NCI-H2227 (cell line): ENCODE measurements at regions not wholly inside any gene's neighbourhood (a gene's known extent, or its start where the extent isn't known, plus 50 kb on each side); places are given as distances from the start of the nearest gene placed in this dataset.

ENCODE experiments used
- DNase-seq: peaks from one replicate; lab custom pipeline; 2025; ENCODE audit not compliant: unreplicated experiment; lab: John Stamatoyannopoulos, UW

DNA sequence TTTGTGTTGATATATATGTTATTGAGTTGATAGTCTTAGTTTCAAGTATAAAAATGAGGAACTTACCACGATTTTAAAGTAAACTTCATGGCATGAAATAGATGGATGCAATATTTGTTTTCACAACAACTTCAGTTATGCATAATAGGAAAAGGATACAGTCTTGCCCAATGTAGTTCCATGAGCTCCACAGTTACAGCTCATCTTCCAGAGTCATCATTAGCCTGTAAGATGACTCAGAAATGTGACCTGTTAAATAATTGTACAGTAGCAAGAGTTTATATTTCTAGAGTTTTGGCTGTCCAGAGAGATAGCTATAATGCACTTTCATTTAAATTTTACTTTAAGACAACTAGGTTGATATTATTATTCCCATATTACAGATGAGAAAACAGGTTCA, 80.9 kb upstream of the ARHGAP28 start:
- no peak for DNase-seq

DNA sequence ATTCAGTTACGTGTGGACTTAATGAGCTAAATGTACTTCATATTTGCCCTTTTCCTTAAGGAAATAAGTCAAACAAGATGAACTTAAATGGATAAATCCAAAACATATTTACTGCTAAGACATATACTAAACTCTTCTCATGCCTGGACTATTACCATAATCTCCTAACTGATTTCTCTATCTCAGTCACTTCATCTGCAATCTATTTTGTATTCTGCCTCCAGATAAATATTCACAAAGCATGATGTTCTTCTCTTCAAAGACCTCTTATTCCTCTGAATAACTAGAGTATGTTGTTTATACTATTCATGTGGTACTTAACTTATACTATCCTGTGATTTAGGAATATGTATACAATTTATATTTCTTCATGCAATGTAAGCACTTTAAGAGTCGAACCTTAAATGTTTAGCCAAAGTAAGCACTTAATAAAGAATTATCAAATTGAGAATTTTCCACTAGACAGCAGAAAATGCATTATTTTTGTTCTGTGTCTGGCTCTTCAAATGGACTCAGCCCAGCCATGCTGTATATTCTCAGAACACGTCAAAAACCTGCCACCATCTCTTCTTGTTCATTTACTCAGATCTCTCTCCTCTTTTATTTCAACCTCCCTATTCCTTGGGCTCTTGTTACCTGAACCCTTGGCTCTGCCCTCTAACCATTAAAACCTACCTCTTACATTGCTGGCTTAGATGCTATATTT, 79.9 kb upstream of the ARHGAP28 start:
- no peak for DNase-seq

DNA sequence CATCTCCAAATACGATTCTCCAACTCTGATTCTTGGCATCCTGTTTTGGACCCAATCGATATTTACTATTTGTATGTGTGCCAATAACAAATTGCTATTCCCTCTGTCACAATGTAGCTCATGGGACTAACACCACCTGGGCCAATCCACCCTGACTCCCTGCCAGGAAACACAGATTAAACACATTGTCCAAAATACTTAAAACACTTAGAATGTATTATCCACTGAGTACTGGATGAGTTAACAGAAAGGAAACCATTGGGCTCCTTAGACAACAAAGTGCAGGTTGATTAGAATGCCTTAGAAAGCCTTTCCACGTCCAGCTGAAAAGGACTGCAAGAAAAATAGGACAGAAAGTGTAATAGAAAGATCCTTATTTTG, 79.4 kb upstream of the ARHGAP28 start:
- DNase-seq = no peak

DNA sequence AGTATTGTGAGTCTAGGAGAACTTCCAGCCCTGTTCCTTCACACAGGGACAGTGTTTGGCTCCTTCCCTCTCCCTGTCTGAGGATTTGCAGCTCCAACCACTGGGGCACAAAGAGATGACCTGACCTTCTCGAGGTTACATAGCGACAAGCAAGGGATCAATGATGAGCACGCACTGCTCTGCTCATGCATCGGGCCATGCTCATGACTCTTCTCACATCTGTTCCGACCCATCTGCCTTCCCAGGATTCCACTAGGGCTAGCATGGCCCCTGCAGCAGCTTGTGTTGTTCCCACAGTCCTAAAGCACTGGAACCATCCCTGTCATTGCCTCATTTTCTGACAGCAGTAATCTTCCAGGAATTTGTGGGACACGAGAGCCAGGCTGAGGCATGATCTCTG, 78.8 kb upstream of the ARHGAP28 start:
- no peak for DNase-seq

DNA sequence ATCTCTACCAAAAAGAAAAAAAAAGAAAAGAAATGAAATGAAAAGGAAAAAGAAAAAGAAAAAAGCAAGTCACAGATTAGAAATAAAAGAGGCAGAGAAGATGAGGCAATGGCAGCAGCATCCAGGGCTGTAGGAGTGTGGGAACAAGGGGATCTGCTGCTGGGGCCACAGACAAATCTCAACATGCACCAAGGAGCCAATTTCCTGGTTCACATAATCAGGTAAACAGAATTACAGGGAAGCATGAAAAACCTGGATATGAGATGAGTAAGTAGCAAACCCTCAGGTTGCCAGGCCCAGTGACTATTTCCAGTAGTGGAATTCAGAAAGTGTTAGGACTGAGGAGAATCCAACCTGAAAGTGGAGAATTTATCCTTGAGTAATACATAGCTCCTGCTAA, 77.4 kb upstream of the ARHGAP28 start:
- no peak for DNase-seq

DNA sequence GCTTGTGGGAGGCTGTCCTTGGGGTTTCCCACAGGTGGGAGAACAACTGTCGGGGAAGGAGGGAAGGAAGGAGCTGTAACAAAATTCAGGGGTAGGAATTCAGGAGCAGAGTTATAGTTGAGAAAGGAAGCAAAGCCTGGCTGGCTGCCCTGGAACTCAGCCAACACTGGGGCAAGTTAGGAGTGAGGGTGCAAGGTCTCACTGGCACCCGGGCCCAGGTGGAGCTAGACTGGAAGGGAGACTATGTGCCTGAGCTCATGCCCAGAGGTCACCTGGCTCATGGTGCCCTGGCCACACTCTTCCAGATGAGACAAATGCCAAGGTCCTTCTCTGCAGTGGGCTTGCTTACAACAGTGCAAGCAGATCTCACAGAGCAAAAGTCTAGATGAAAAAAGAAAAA, 75.6 kb upstream of the ARHGAP28 start:
- DNase-seq = no peak

DNA sequence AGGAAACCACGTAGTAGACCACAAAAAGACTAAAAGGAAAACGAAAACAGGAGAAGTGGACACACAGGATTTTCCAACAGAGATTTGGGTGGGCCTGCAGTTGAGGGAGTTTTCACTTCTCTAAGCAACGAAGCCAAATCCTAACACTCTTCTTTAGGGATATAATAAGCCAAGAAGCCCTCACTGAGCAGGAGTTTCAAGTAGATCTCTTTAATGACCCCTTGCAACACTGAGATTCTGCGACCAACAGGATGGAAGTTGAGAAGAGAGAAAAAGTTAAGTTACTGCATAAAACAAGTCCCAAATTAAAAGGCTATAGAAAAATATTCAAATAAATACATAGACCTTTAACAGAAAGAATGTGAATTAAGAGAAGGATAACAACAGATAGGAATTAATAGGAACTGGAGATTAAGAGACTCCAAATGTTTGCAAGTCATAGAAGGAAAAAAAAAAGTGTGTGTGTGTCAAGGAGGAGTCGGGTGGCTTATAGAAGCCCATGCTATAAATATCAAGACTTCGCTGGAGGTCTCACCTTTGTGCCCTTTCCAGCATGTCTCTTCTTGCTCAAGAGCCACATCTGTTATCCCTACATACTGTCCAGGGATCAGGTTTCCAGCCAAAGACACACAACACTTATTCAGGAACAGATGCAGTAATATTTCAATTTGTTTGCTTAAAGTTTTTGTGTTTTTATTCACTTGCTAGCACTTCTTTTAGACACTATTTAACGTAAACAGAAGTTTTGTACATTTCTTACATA, 69.4 kb upstream of the ARHGAP28 start:
- no peak for DNase-seq

DNA sequence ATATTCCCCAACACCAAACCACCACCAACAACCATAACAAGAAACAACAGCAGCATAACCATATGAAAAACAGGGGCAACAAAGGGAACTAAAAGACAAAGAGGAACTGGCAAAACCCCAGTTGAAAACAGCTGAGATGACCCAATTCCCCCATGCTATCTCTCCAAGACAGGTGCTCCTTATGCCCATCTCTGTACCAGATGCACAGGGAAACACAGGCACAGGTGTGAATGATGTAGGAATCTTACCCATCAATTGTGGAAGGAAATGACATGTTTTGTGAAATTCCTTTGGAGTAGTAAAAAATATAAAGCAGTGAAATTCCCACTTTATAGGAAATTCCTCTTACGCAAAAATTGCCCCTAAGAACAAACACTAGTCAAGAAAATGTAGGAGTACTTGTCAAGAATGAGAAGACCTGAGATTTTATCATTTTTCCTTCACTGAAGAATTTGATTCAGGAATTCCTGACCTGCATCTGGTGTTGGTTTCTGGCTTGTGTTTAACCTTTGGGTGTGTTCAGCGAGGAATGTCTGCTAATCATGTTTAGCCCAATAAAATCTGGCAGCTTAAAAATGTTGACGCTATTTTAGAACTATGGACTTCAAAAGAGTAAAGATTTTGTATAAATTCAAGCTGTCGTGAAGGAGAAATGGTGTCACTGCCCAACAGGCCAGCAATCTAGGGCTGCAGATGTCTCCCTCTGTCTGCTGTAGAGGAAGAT, 67.7 kb upstream of the ARHGAP28 start:
- no peak for DNase-seq

DNA sequence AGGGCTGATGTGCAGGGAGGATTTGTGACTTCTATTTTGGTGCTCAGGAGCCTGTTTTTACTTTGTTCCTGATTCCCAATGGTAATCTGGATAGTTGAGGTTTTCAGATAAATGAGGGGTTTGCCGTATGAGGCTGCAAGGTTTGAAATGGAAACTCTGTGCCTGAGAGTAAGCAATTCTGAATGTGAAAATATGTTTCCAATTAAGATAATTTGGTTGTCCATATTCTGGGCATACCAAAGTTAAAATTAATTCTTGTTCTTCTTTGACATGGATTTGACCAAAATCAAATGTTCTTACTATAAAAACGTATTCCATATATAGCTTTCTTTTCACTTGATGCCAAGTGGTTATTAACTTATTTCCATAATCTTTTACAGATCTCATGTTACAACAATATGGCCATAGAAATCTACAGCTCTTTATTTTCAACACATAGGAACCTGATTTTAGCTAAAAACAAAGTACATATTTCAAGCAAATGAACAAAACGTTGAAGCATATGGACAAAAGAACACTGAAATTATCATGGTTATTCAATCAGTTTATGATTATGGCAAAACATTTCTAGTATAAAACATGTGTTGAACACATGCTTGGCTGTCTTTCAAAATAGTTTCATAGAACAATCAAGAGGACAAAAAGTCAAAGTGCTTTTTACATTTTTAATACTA, 63.4 kb upstream of the ARHGAP28 start:
- no peak for DNase-seq

DNA sequence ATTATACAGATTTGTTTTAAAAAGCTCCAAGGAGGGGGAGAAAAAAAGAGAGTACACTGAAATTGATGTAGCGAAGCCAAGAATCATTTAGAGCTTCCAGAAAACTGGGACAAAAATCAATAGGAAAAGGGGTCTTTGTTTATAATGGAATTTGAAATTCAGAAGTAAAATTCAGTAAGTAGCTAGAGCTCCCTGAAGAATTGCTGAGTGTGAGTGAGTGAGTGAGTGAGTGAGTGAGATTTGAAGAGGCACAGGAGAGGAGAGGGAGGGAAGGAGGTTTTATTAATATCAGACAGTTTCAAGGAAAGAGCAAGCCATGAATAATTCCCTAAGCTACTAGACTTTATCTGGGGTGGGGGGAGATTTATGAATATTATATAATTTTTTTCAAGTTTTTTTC, 60.7 kb upstream of the ARHGAP28 start:
- DNase-seq = no peak

DNA sequence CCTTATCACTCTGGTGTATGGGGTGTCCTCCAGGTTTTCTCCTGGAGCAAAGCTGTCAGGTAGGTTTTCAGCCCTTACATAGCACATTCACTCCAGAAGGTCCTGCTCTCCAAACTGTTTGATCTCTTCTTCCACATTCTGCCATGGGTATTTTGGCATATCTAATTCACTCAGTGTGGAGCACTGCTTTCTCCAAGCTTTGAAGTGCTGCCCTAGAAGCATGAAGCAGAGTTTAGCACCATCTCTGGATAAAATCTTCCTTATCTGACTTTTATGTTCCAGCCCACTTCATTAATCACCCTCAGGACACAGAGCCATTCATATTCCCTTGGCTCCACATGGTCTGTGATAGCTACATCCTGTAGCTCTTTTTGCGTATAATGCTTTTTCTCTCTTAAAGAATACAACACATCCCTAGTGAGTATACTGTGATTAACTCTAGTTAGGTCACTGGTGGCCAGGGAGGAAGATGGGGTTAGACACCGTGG, 56.7 kb upstream of the ARHGAP28 start:
- DNase-seq = no peak

DNA sequence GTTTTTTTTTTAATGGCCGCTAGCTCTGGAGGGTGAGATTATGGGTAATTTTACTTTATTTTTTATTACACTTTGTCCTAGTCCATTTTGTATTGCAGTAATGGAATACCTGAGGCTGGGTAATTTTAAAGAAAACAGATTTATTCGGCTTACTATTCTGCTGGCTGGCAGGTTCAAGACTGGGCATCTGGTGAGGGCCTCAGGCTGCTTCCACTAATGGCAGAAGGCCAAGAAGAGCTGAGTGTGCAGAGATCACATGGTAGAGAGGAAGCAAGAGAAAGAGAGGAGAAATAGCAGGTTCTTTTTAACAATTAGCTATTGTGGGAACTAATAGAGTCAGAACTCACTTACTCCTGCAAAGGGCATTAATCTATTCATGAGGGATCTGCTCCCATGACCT, 52.4 kb upstream of the ARHGAP28 start:
- no peak for DNase-seq

DNA sequence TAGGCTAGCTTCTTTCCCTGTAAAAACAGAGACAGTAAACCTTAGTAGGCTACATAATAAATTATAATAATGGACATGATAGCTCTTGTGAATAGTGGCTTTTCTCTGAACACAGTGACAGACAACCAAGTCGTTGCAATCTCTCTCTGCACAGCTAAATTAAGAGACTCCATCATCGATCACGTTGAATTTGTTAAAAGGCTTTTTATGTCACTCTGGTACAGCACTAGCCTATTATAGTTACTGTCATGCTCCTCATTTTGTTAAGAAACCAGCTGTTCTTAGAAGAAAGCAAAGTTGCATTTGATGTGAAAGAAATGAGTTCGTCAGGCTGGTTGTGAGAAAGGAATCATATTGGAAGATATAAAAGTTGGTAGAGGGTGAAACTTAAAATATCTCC, 50.3 kb upstream of the ARHGAP28 start:
- DNase-seq = no peak
